H9 (cell line): ENCODE measurements at regions not wholly inside any gene's neighbourhood (a gene's known extent, or its start where the extent isn't known, plus 50 kb on each side); places are given as distances from the start of the nearest gene placed in this dataset.

ENCODE experiments used
- DNase-seq: peaks from one replicate; pipeline ENCODE4 v3.0.0-alpha.2; 2017
- H2AFZ ChIP-seq: one replicate; pipeline ENCODE4 v1.6.1; 2013; ENCODE audit warnings: mild to moderate bottlenecking, low read length, control low read depth, moderate library complexity
- H2AK5ac ChIP-seq: 2 replicates; pipeline ENCODE4 v1.6.1; 2013; ENCODE audit warnings: low read length, control low read depth, mixed read lengths; ENCODE audit not compliant: insufficient read length
- H2BK120ac ChIP-seq: one replicate; pipeline ENCODE4 v1.6.1; 2013; ENCODE audit warnings: low read depth, mild to moderate bottlenecking, low read length, control low read depth, inconsistent platforms; ENCODE audit not compliant: poor library complexity, severe bottlenecking
- H2BK12ac ChIP-seq: 2 replicates; pipeline ENCODE4 v1.6.1; 2013; ENCODE audit warnings: low read length, control low read depth, mixed read lengths, low read depth; ENCODE audit not compliant: insufficient read length
- H2BK15ac ChIP-seq: 2 replicates; pipeline ENCODE4 v1.6.1; 2013; ENCODE audit warnings: low read depth, low read length, control low read depth
- H2BK20ac ChIP-seq: one replicate; pipeline ENCODE4 v1.6.1; 2013; ENCODE audit warnings: low read depth, mild to moderate bottlenecking, low read length, control low read depth, inconsistent platforms; ENCODE audit not compliant: poor library complexity, severe bottlenecking
- H2BK5ac ChIP-seq: 2 replicates; pipeline ENCODE4 v1.6.1; 2013; ENCODE audit warnings: low read length, control low read depth, mixed read lengths; ENCODE audit not compliant: insufficient read length
- H3K14ac ChIP-seq: 2 replicates; pipeline ENCODE4 v1.6.1; 2013; ENCODE audit warnings: low read length, control low read depth; ENCODE audit not compliant: insufficient read depth
- H3K18ac ChIP-seq: 2 replicates; pipeline ENCODE4 v1.6.1; 2013; ENCODE audit warnings: low read depth, mild to moderate bottlenecking, mixed read lengths, low read length, control low read depth; ENCODE audit not compliant: insufficient read length
- H3K23ac ChIP-seq: 2 replicates; pipeline ENCODE4 v1.6.1; 2013; ENCODE audit warnings: low read length, control low read depth, mixed read lengths, low read depth; ENCODE audit not compliant: insufficient read length
- H3K23me2 ChIP-seq: 2 replicates; pipeline ENCODE4 v1.6.1; 2013; ENCODE audit warnings: low read depth, mild to moderate bottlenecking, mixed read lengths, low read length, control low read depth; ENCODE audit not compliant: insufficient read length, poor library complexity, severe bottlenecking
- H3K27ac ChIP-seq: 2 replicates; pipeline ENCODE4 v1.5.1; 2013; ENCODE audit warnings: low read length, control low read depth, mixed read lengths, low read depth; ENCODE audit not compliant: insufficient read length
- H3K27me3 ChIP-seq: 2 replicates; pipeline ENCODE4 v1.6.1; 2013; ENCODE audit warnings: low read length, control low read depth, inconsistent platforms; ENCODE audit not compliant: insufficient read depth
- H3K4ac ChIP-seq: 2 replicates; pipeline ENCODE4 v1.6.1; 2013; ENCODE audit warnings: low read depth, mild to moderate bottlenecking, control low read depth, inconsistent platforms, low read length, moderate library complexity
- H3K4me1 ChIP-seq: 2 replicates; pipeline ENCODE4 v1.6.1; 2013; ENCODE audit warnings: low read length, control low read depth, inconsistent platforms; ENCODE audit not compliant: insufficient read depth
- H3K4me2 ChIP-seq: 2 replicates; pipeline ENCODE4 v1.6.1; 2013; ENCODE audit warnings: low read length, control low read depth, mixed read lengths; ENCODE audit not compliant: insufficient read length, insufficient read depth
- H3K56ac ChIP-seq: 2 replicates; pipeline ENCODE4 v1.6.1; 2013; ENCODE audit warnings: low read depth, mild to moderate bottlenecking, mixed read lengths, low read length, control low read depth; ENCODE audit not compliant: insufficient read length
- H3K79me1 ChIP-seq: 2 replicates; pipeline ENCODE4 v1.6.1; 2013; ENCODE audit warnings: low read depth, mild to moderate bottlenecking, moderate library complexity, low read length, control low read depth, inconsistent platforms; ENCODE audit not compliant: insufficient read depth, poor library complexity, severe bottlenecking
- H3K79me2 ChIP-seq: 2 replicates; pipeline ENCODE4 v1.6.1; 2013; ENCODE audit warnings: low read length, control low read depth, inconsistent platforms; ENCODE audit not compliant: insufficient read depth
- H3K9ac ChIP-seq: 2 replicates; pipeline ENCODE4 v1.6.1; 2013; ENCODE audit warnings: low read length, control low read depth, mixed read lengths; ENCODE audit not compliant: insufficient read length; ENCODE audit errors: extremely low read depth
- H3K9me3 ChIP-seq: one replicate; pipeline ENCODE4 v1.6.1; 2013; ENCODE audit warnings: low read depth, low read length, inconsistent platforms; ENCODE audit not compliant: control insufficient read depth
- H3T11ph ChIP-seq: one replicate; pipeline ENCODE4 v1.6.1; 2013; ENCODE audit warnings: mild to moderate bottlenecking, low read length, control low read depth, inconsistent platforms
- H4K20me1 ChIP-seq: one replicate; pipeline ENCODE4 v1.6.1; 2013; ENCODE audit not compliant: control insufficient read depth, insufficient read length, insufficient read depth
- H4K5ac ChIP-seq: 2 replicates; pipeline ENCODE4 v1.6.1; 2013; ENCODE audit warnings: low read depth, mild to moderate bottlenecking, mixed read lengths, low read length, control low read depth; ENCODE audit not compliant: insufficient read length
- H4K8ac ChIP-seq: replicated peaks from 2 replicates; pipeline ENCODE4 v1.6.1; 2013; ENCODE audit warnings: low read length, control low read depth, mixed read lengths, low read depth; ENCODE audit not compliant: insufficient read length
- H4K91ac ChIP-seq: 2 replicates; pipeline ENCODE4 v1.6.1; 2013; ENCODE audit warnings: low read depth, mild to moderate bottlenecking, moderate library complexity, mixed read lengths, low read length, control low read depth; ENCODE audit not compliant: insufficient read length
- H3K27ac Mint-ChIP-seq, 3 experiments: 2 replicates in 2 of 3; 3 replicates in 1 of 3; pipeline ENCODE4 v1.8.0; 2020 to 2021; ENCODE audit warnings: mixed read lengths in 3 of 3, mild to moderate bottlenecking in 1 of 3, moderate library complexity in 1 of 3
- H3K27me3 Mint-ChIP-seq: 2 replicates; pipeline ENCODE4 v1.8.0; 2021; ENCODE audit warnings: low read depth, mild to moderate bottlenecking, moderate library complexity, mixed read lengths
- H3K36me3 Mint-ChIP-seq, 3 experiments: 2 replicates in 2 of 3; 3 replicates in 1 of 3; pipeline ENCODE4 v1.8.0; 2020 to 2021; ENCODE audit warnings: low read depth in 3 of 3, mixed read lengths in 3 of 3; ENCODE audit not compliant: insufficient read depth in 1 of 3
- H3K4me1 Mint-ChIP-seq, 2 experiments: 2 replicates each; pipeline ENCODE4 v1.8.0; 2020; ENCODE audit warnings: mixed read lengths in 2 of 2
- H3K4me3 Mint-ChIP-seq, 2 experiments: 2 replicates in 1 of 2; 3 replicates in 1 of 2; pipeline ENCODE4 v1.8.0; 2020 to 2021; ENCODE audit warnings: mild to moderate bottlenecking in 2 of 2, mixed read lengths in 2 of 2, moderate library complexity in 1 of 2
- H3K9me3 Mint-ChIP-seq, 2 experiments: 2 replicates in 1 of 2; 3 replicates in 1 of 2; pipeline ENCODE4 v1.8.0; 2020; ENCODE audit warnings: mild to moderate bottlenecking in 2 of 2, mixed read lengths in 2 of 2, moderate library complexity in 1 of 2
- CTCF ChIP-seq: fragments of 200-600 bp; sonication (generic); conservative IDR thresholded peaks from 3 replicates; pipeline ENCODE4 v1.8.0; 2021; ENCODE audit warnings: antibody characterized with exemption, mild to moderate bottlenecking
- WGBS: extraction: QIAGEN DNeasy Blood & Tissue Kit; methylation state at CpG from one replicate; pipeline ENCODE4 v1.1.7; 2013; ENCODE audit warnings: missing lambda C conversion rate, low lambda C conversion rate, mixed read lengths; ENCODE audit not compliant: insufficient read length; ENCODE audit errors: extremely low coverage; 5-methylcytosine and 5-hydroxymethylcytosine counted together

- Histone ChIP-seq H2BK12ac (no peak overlapping the region), H3K4me1 (no peaks in the 10 kb centered on the region), H3K23me2 (no peaks in the 10 kb centered on the region), H3K4me2 (no peak overlapping the region), H4K8ac (no peak overlapping the region), H4K20me1 (no peaks in the 10 kb centered on the region), H3K23ac (no peak overlapping the region), H3K18ac (no peak overlapping the region), H3K79me2 (no peaks in the 10 kb centered on the region), H2BK120ac (no peak overlapping the region), H4K91ac (no peak overlapping the region), H3K4ac (no peak overlapping the region), H2BK20ac (no peak overlapping the region), H3K9me3 (no peaks in the 10 kb centered on the region), H3T11ph (no peak overlapping the region), H2AK5ac (no peak overlapping the region), H4K5ac (no peak overlapping the region), H3K27me3 (no peaks in the 10 kb centered on the region), H3K27ac (no peak overlapping the region), H2BK15ac (no peak overlapping the region), H3K14ac (no peak overlapping the region), H3K56ac (no peak overlapping the region), H2BK5ac (no peak overlapping the region), H3K79me1 (no peaks in the 10 kb centered on the region), H2AFZ (no peak overlapping the region), H3K9ac (no peak overlapping the region)
- no peak overlapping the region for H3K4me3 Mint-ChIP-seq
- no CpG with 5 or more reads among the region's 2 CpGs for WGBS
- H3K27me3 Mint-ChIP-seq = no peaks in the 10 kb centered on the region
- no peak for DNase-seq
- TF ChIP-seq CTCF = no peak
- no peak overlapping the region for H3K27ac Mint-ChIP-seq
- peaks cover 14 to 18% of the 10 kb centered on the region in 2 experiments for H3K4me1 Mint-ChIP-seq
- H3K36me3 Mint-ChIP-seq = no peaks in the 10 kb centered on the region
- no peaks in the 10 kb centered on the region for H3K9me3 Mint-ChIP-seq
Observed at GRCh38 chr11:116387641-116388040, 385.1 kb downstream of the BUD13 start.
